Parathyroid adenoma (tissue), 2 donors: ENCODE measurements at regions not wholly inside any gene's neighbourhood (a gene's known extent, or its start where the extent isn't known, plus 50 kb on each side); places are given as distances from the start of the nearest gene placed in this dataset.
"Not testable (repeated sequence)": the region's sequence is repeated elsewhere in the genome, so short reads cannot be mapped to it uniquely, and the experiment has no call there.

Source experiments
- H2AFZ ChIP-seq: fragments of 300-600 bp; sonication (generic); one replicate; pipeline ENCODE4 v1.7.0; 2017; ENCODE audit warnings: antibody characterized with exemption, mild to moderate bottlenecking
- H3K27ac ChIP-seq: fragments of 300-600 bp; sonication (generic); one replicate; pipeline ENCODE4 v1.7.0; 2017
- H3K27me3 ChIP-seq: fragments of 300-600 bp; sonication (generic); one replicate; pipeline ENCODE4 v1.7.0; 2017; ENCODE audit warnings: low read length; ENCODE audit not compliant: control insufficient read depth, insufficient read depth
- H3K36me3 ChIP-seq: fragments of 300-600 bp; sonication (generic); one replicate; pipeline ENCODE4 v1.7.0; 2017; ENCODE audit warnings: low read length; ENCODE audit not compliant: control insufficient read depth, insufficient read depth
- H3K4me1 ChIP-seq: fragments of 300-600 bp; sonication (generic); one replicate; pipeline ENCODE4 v1.7.0; 2017; ENCODE audit warnings: control low read depth
- H3K4me2 ChIP-seq: fragments of 300-600 bp; sonication (generic); one replicate; pipeline ENCODE4 v1.7.0; 2017; ENCODE audit warnings: low read length
- H3K4me3 ChIP-seq: fragments of 300-600 bp; sonication (generic); one replicate; pipeline ENCODE4 v1.7.0; 2017; ENCODE audit warnings: low read depth, low read length
- H3K79me2 ChIP-seq: fragments of 300-600 bp; sonication (generic); one replicate; pipeline ENCODE4 v1.7.0; 2017; ENCODE audit warnings: control low read depth
- H3K9ac ChIP-seq: fragments of 300-600 bp; sonication (generic); one replicate; pipeline ENCODE4 v1.7.0; 2017; ENCODE audit warnings: mild to moderate bottlenecking
- H3K9me3 ChIP-seq: fragments of 300-600 bp; sonication (generic); one replicate; pipeline ENCODE4 v1.7.0; 2017; ENCODE audit warnings: low read length; ENCODE audit not compliant: control insufficient read depth
- CTCF ChIP-seq: fragments of 300-600 bp; sonication (generic); IDR thresholded peaks from one replicate; pipeline ENCODE4 v1.7.0; 2017; ENCODE audit warnings: antibody characterized with exemption, mild to moderate bottlenecking
- donor health status: primary hyperparathyroidism.

GRCh38 chr20:28602403-28603217 lies 2654.9 kb upstream of the DEFB115 start:
- TF ChIP-seq CTCF, result peak; percentile 54
- H3K4me1 ChIP-seq, H3K27me3 ChIP-seq, H3K9me3 ChIP-seq, H3K79me2 ChIP-seq, H3K36me3 ChIP-seq, H3K9ac ChIP-seq: not testable (repeated sequence)
- H3K27ac ChIP-seq, result peak overlapping the region; percentile 26
- peak overlapping the region; percentile 85 for H2AFZ ChIP-seq
- peak overlapping the region; percentile 72 for H3K4me2 ChIP-seq
- H3K4me3 ChIP-seq, result peak overlapping the region; percentile 70

GRCh38 chr20:28603218-28603577 lies 2654.3 kb upstream of the DEFB115 start:
- not testable (repeated sequence) for H3K27me3 ChIP-seq, H3K4me1 ChIP-seq, H3K36me3 ChIP-seq, H3K9ac ChIP-seq, H3K79me2 ChIP-seq, H3K9me3 ChIP-seq
- H3K27ac ChIP-seq, result peak overlapping the region; percentile 26
- peak overlapping the region; percentile 85 for H2AFZ ChIP-seq
- peak overlapping the region; percentile 70 for H3K4me3 ChIP-seq
- H3K4me2 ChIP-seq, result peak overlapping the region; percentile 72

- H3K27me3 ChIP-seq, result no peaks in the 10 kb centered on the region
- H3K9ac ChIP-seq, result no peak overlapping the region
- no peak overlapping the region for H3K4me2 ChIP-seq
- H3K4me1 ChIP-seq, result no peaks in the 10 kb centered on the region
- H3K79me2 ChIP-seq, result no peaks in the 10 kb centered on the region
- no peak overlapping the region for H3K27ac ChIP-seq
- no peak overlapping the region for H2AFZ ChIP-seq
- no peaks in the 10 kb centered on the region for H3K36me3 ChIP-seq
- H3K9me3 ChIP-seq, result no peaks in the 10 kb centered on the region
- H3K4me3 ChIP-seq, result no peak overlapping the region
- TF ChIP-seq CTCF, result no peak
Observed at GRCh38 chr20:28616354-28616753, 2641.1 kb upstream of the DEFB115 start.

- H3K9ac ChIP-seq, H3K36me3 ChIP-seq, H3K4me3 ChIP-seq, H2AFZ ChIP-seq, H3K27me3 ChIP-seq, H3K4me2 ChIP-seq, H3K27ac ChIP-seq, H3K4me1 ChIP-seq, H3K9me3 ChIP-seq, H3K79me2 ChIP-seq: not testable (repeated sequence)
Observed at GRCh38 chr20:28619956-28620651, 2637.4 kb upstream of the DEFB115 start.

GRCh38 chr20:28625112-28625511 lies 2632.4 kb upstream of the DEFB115 start:
- not testable (repeated sequence) for H3K9ac ChIP-seq, H3K27me3 ChIP-seq, H2AFZ ChIP-seq, H3K9me3 ChIP-seq, H3K4me3 ChIP-seq, H3K36me3 ChIP-seq, H3K4me2 ChIP-seq, H3K27ac ChIP-seq, H3K79me2 ChIP-seq, H3K4me1 ChIP-seq

- not testable (repeated sequence) for H2AFZ ChIP-seq, H3K27ac ChIP-seq, H3K4me3 ChIP-seq, H3K4me1 ChIP-seq, H3K79me2 ChIP-seq, H3K36me3 ChIP-seq, H3K27me3 ChIP-seq, H3K4me2 ChIP-seq, H3K9ac ChIP-seq, H3K9me3 ChIP-seq
Observed at GRCh38 chr20:28640831-28641230, 2616.6 kb upstream of the DEFB115 start.
